OCI-LY3 (cell line): ENCODE measurements at regions not wholly inside any gene's neighbourhood (a gene's known extent, or its start where the extent isn't known, plus 50 kb on each side); places are given as distances from the start of the nearest gene placed in this dataset.

Source experiments
- CTCF ChIP-seq: fragments of 200-600, 300-600 bp; sonication (generic); IDR thresholded peaks from 2 replicates; pipeline ENCODE4 v1.5.1; 2014; ENCODE audit warnings: antibody characterized with exemption, low read length, low read depth
- EZH2phosphoT487 ChIP-seq: fragments of 200-600 bp; shearing (Covaris generic); IDR thresholded peaks from 2 replicates; pipeline ENCODE4 v1.6.1; 2018; ENCODE audit warnings: antibody characterized with exemption, mixed run types, low read depth

- TF ChIP-seq CTCF (no peak), EZH2phosphoT487 (no peak)
Observed at GRCh38 chr20:60638430-60639098, 613.5 kb upstream of the CDH4 start.
